ENCODE measurements at regions not wholly inside any gene's neighbourhood (a gene's known extent, or its start where the extent isn't known, plus 50 kb on each side); places are given as distances from the start of the nearest gene placed in this dataset.

- Histone ChIP-seq H3K4me3 (no peak overlapping the region), H3K27ac (no peak overlapping the region), H3K9me3 (peaks cover 0 to 9% (median 0%) of the 10 kb centered on the region in 12 donors), H3K4me1 (no peaks in the 10 kb centered on the region), H3K27me3 (no peaks in the 10 kb centered on the region), H3K36me3 (no peaks in the 10 kb centered on the region)
- intact Hi-C loops (cut with DNase I) = no loop called here
- no peak for DNase-seq
- WGBS, 4 donors = 91 to 95% (median 93%) methylated on average over 1 of the region's 1 CpG
- TF ChIP-seq CTCF (IDR thresholded peaks at IDR 0.05) = no peak
- TF ChIP-seq POLR2A (IDR thresholded peaks at IDR 0.05) = no peak
- no peak for ATAC-seq
Observed at GRCh38 chr5:93235761-93236160, 345.3 kb downstream of the NR2F1-AS1 start.

- 65 to 85% (median 78%) methylated on average over 1 of the region's 1 CpG for WGBS, 4 donors
- no peak overlapping the region for H3K27ac ChIP-seq
- peaks cover 0 to 10% (median 0%) of the 10 kb centered on the region in 12 donors for H3K4me1 ChIP-seq
- no peak overlapping the region for H3K4me3 ChIP-seq
- no peaks in the 10 kb centered on the region for H3K9me3 ChIP-seq
- no peak for DNase-seq
- H3K36me3 ChIP-seq = no peaks in the 10 kb centered on the region
- TF ChIP-seq CTCF (IDR thresholded peaks at IDR 0.05) = no peak
- no peak for TF ChIP-seq POLR2A (IDR thresholded peaks at IDR 0.05)
- ATAC-seq = no peak
- no peaks in the 10 kb centered on the region for H3K27me3 ChIP-seq
- intact Hi-C loops (cut with DNase I) = no loop called here
Observed at GRCh38 chr5:93226202-93226735, 354.8 kb downstream of the NR2F1-AS1 start.

DNA sequence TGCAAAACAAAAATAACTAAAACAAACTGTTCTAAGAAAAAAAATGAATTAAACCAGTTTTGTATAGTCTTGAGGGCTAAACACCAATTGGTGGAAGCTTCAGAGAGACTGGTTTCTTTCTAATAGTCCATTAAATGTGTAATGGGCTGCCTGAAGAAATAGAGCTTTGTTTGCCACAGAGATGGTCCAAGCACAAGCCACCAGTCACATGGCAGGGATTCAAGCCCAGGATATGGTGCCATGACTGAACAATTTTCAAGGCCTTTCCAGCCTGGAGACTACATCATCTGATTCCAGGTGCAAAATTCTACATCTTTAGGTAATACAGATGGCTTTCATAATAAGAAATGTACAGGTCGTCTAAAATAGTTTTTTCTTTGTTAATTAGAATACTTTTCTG lies 355.3 kb downstream of the NR2F1-AS1 start:
- ATAC-seq = no peak
- no peaks in the 10 kb centered on the region for H3K9me3 ChIP-seq
- no peak overlapping the region for H3K4me3 ChIP-seq
- no peaks in the 10 kb centered on the region for H3K27me3 ChIP-seq
- intact Hi-C loops (cut with DNase I) = no loop called here
- 49 to 61% (median 55%) methylated on average over 1 of the region's 1 CpG for WGBS, 4 donors
- TF ChIP-seq POLR2A (IDR thresholded peaks at IDR 0.05) = no peak
- no peak for TF ChIP-seq CTCF (IDR thresholded peaks at IDR 0.05)
- no peak overlapping the region for H3K27ac ChIP-seq
- DNase-seq = no peak
- no peaks in the 10 kb centered on the region for H3K36me3 ChIP-seq
- peaks cover 0 to 10% (median 0%) of the 10 kb centered on the region in 12 donors for H3K4me1 ChIP-seq

DNA sequence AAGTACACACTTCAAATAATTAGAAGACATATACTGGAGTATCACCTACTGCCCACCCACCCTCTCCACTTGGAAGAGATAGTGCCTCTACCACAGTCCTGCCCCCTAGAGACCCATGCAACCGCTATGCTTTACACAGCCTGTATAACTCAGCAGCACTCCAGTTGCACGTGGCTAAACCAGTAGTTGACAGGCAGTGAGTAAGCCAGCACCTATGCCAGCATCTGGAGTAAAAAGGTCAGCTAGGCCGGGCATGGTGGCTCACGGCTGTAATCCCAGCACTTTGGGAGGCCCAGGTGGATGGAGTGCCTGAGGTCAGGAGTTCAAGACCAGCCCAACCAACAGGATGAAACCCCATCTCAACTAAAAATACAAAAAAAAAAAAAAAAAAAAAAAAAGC lies 356.4 kb downstream of the NR2F1-AS1 start:
- no peaks in the 10 kb centered on the region for H3K27me3 ChIP-seq
- no peak overlapping the region for H3K4me3 ChIP-seq
- ATAC-seq (no peak), DNase-seq (no peak)
- no peaks in the 10 kb centered on the region for H3K9me3 ChIP-seq
- no peaks in the 10 kb centered on the region for H3K36me3 ChIP-seq
- H3K4me1 ChIP-seq = peaks cover 0 to 10% (median 0%) of the 10 kb centered on the region in 12 donors
- TF ChIP-seq POLR2A (IDR thresholded peaks at IDR 0.05) (no peak), CTCF (IDR thresholded peaks at IDR 0.05) (no peak)
- H3K27ac ChIP-seq = no peak overlapping the region
- intact Hi-C loops (cut with DNase I) = no loop called here
- 86 to 91% (median 89%) methylated on average over 4 of the region's 4 CpGs for WGBS, 4 donors

Data from heart left ventricle (tissue), 16 donors.